ENCODE measurements at regions not wholly inside any gene's neighbourhood (a gene's known extent, or its start where the extent isn't known, plus 50 kb on each side); places are given as distances from the start of the nearest gene placed in this dataset.

GRCh38 chr2:51859260-51859659 is 827.3 kb upstream of the NRXN1 start:
- no peaks in the 10 kb centered on the region for H3K9me2 ChIP-seq (replicated peaks; ENCODE audit: insufficient read depth)
- no peaks in the 10 kb centered on the region for H3K4me1 ChIP-seq (ENCODE audit: insufficient read depth)
- H3K36me3 ChIP-seq (replicated peaks; ENCODE audit: insufficient read depth, low read depth): no peaks in the 10 kb centered on the region
- H3K9me3 ChIP-seq (ENCODE audit: low read depth): no peaks in the 10 kb centered on the region
- H3K4me2 ChIP-seq: no peak overlapping the region
- no peak overlapping the region for H3K27ac ChIP-seq
- no peak for DNase-seq (ENCODE audit: low spot score)
- 94% methylated on average over 1 of the region's 1 CpG for WGBS (ENCODE audit: low lambda C conversion rate, missing lambda C conversion rate)
- no peak overlapping the region for H2AFZ ChIP-seq
- H3K79me2 ChIP-seq: no peaks in the 10 kb centered on the region
- H3K27me3 ChIP-seq: no peaks in the 10 kb centered on the region
- no peak for TF ChIP-seq EZH2 (IDR thresholded peaks at IDR 0.05; ENCODE audit: borderline replicate concordance)
- TF ChIP-seq EZH2phosphoT487 (IDR thresholded peaks at IDR 0.05; ENCODE audit: low read depth, severe bottlenecking, unreplicated experiment): no peak
- no peak for TF ChIP-seq CTCF (IDR thresholded peaks at IDR 0.05; ENCODE audit: poor library complexity)
- H4K20me1 ChIP-seq (ENCODE audit: insufficient read depth, poor library complexity, severe bottlenecking): no peaks in the 10 kb centered on the region
- no peak overlapping the region for H3K4me3 ChIP-seq

- no peak overlapping the region for H3K4me3 ChIP-seq
- H3K27ac ChIP-seq: no peak overlapping the region
- no peak for DNase-seq (ENCODE audit: low spot score)
- H3K27me3 ChIP-seq: no peaks in the 10 kb centered on the region
- 92% methylated on average over 1 of the region's 1 CpG for WGBS (ENCODE audit: low lambda C conversion rate, missing lambda C conversion rate)
- no peaks in the 10 kb centered on the region for H3K9me2 ChIP-seq (replicated peaks; ENCODE audit: insufficient read depth)
- no peaks in the 10 kb centered on the region for H4K20me1 ChIP-seq (ENCODE audit: insufficient read depth, poor library complexity, severe bottlenecking)
- no peak overlapping the region for H2AFZ ChIP-seq
- no peak overlapping the region for H3K4me2 ChIP-seq
- no peaks in the 10 kb centered on the region for H3K36me3 ChIP-seq (replicated peaks; ENCODE audit: insufficient read depth, low read depth)
- H3K79me2 ChIP-seq: no peaks in the 10 kb centered on the region
- no peak for TF ChIP-seq EZH2phosphoT487 (IDR thresholded peaks at IDR 0.05; ENCODE audit: low read depth, severe bottlenecking, unreplicated experiment)
- TF ChIP-seq EZH2 (IDR thresholded peaks at IDR 0.05; ENCODE audit: borderline replicate concordance): no peak
- TF ChIP-seq CTCF (IDR thresholded peaks at IDR 0.05; ENCODE audit: poor library complexity): no peak
- H3K4me1 ChIP-seq (ENCODE audit: insufficient read depth): no peaks in the 10 kb centered on the region
- H3K9me3 ChIP-seq (ENCODE audit: low read depth): no peaks in the 10 kb centered on the region
These were observed 823.8 kb upstream of the NRXN1 start for GRCh38 chr2:51855683-51856082.

- TF ChIP-seq CTCF (IDR thresholded peaks at IDR 0.05; ENCODE audit: poor library complexity): no peak
- no peak for TF ChIP-seq EZH2phosphoT487 (IDR thresholded peaks at IDR 0.05; ENCODE audit: low read depth, severe bottlenecking, unreplicated experiment)
- no peak for TF ChIP-seq EZH2 (IDR thresholded peaks at IDR 0.05; ENCODE audit: borderline replicate concordance)
- Histone ChIP-seq H2AFZ (no peak overlapping the region), H3K9me3 (ENCODE audit: low read depth) (no peaks in the 10 kb centered on the region), H3K9me2 (replicated peaks; ENCODE audit: insufficient read depth) (no peaks in the 10 kb centered on the region), H3K79me2 (no peaks in the 10 kb centered on the region), H3K27me3 (no peaks in the 10 kb centered on the region), H4K20me1 (ENCODE audit: insufficient read depth, poor library complexity, severe bottlenecking) (no peaks in the 10 kb centered on the region), H3K27ac (no peak overlapping the region), H3K4me3 (no peak overlapping the region), H3K36me3 (replicated peaks; ENCODE audit: insufficient read depth, low read depth) (no peaks in the 10 kb centered on the region), H3K4me1 (ENCODE audit: insufficient read depth) (no peaks in the 10 kb centered on the region), H3K4me2 (no peak overlapping the region)
- DNase-seq (ENCODE audit: low spot score): no peak
These were observed 814.9 kb upstream of the NRXN1 start for GRCh38 chr2:51846796-51847195.

GRCh38 chr2:51846018-51846417 is 814.1 kb upstream of the NRXN1 start:
- Histone ChIP-seq H3K9me2 (replicated peaks; ENCODE audit: insufficient read depth) (no peaks in the 10 kb centered on the region), H3K36me3 (replicated peaks; ENCODE audit: insufficient read depth, low read depth) (no peaks in the 10 kb centered on the region), H3K4me1 (ENCODE audit: insufficient read depth) (no peaks in the 10 kb centered on the region), H4K20me1 (ENCODE audit: insufficient read depth, poor library complexity, severe bottlenecking) (no peaks in the 10 kb centered on the region), H3K79me2 (no peaks in the 10 kb centered on the region), H3K27ac (no peak overlapping the region), H3K4me2 (no peak overlapping the region), H3K9me3 (ENCODE audit: low read depth) (no peaks in the 10 kb centered on the region), H2AFZ (no peak overlapping the region), H3K27me3 (no peaks in the 10 kb centered on the region), H3K4me3 (no peak overlapping the region)
- no peak for DNase-seq (ENCODE audit: low spot score)
- TF ChIP-seq EZH2phosphoT487 (IDR thresholded peaks at IDR 0.05; ENCODE audit: low read depth, severe bottlenecking, unreplicated experiment) (no peak), EZH2 (IDR thresholded peaks at IDR 0.05; ENCODE audit: borderline replicate concordance) (no peak), CTCF (IDR thresholded peaks at IDR 0.05; ENCODE audit: poor library complexity) (no peak)
